SW480 (cell line): ENCODE measurements at regions not wholly inside any gene's neighbourhood (a gene's known extent, or its start where the extent isn't known, plus 50 kb on each side); places are given as distances from the start of the nearest gene placed in this dataset.
A peak's percentile ranks its signal among the peaks of the same experiment; 100 is the strongest.
"Not testable (repeated sequence)": the region's sequence is repeated elsewhere in the genome, so short reads cannot be mapped to it uniquely, and the experiment has no call there.

Source experiments
- DNase-seq: peaks from one replicate; pipeline ENCODE4 v3.0.0-alpha.2; 2016; ENCODE audit warnings: low spot score

DNA sequence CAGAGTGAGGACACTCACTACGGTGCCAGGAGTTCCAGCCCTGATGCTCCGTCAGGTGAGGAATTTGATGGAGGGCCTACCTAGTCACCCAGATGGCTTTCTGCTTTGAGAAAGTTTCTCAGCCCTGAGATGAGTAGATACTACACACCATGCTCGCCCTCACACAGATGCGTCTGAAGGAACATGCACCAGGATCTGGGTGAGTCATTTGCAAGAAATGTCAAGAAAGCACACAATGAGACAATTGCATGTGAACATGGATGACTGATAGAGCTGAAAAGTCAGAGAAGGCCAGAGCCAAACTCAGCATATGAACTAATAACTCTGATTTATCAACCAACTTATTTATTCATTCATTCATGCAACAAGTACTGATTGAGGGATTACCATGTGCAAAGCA lies 483.9 kb downstream of the OMA1 start:
- DNase-seq, result no peak

- no peak for DNase-seq
Observed at GRCh38 chr1:58060559-58061170, 485.9 kb downstream of the OMA1 start.

- DNase-seq, result no peak
Observed at GRCh38 chr1:58059789-58060188, 486.7 kb downstream of the OMA1 start.

DNA sequence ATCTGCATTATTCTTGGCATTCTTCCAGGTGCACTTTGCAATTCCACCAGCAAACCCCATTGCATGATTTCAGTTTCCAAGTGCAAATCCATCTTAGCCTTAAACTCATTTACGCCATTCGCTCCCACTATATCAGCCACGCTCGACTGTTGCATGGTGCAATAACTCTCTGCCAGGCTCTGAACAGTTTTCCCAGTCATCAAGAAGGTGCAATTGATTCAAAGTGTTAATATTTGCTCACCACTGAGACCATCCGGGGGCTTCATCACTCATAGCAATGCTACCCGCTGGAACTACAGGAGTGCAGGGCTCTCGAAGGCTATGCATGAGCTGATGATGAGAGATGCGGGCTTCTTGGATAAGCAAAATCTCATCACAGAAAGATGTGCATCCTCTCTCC lies 488.2 kb downstream of the OMA1 start:
- no peak for DNase-seq

DNA sequence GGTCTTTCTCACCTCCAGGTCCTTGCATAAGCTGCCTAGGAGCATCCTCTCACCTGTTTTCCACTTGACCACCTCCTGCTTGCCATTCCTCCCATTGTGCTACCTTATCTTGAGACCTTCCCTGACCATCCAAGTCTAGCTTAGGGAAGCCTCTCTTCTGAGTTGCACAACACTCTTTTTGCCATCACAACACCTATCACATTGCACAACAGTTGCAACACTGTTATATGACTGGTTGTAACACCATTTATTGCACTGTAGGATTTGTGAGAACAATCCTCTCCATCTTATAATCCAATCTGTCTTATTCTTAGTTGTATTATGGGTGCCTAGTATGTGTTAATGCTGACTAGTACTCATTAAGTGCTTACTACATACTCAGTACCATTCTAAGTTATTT lies 488.7 kb downstream of the OMA1 start:
- DNase-seq, result no peak

DNA sequence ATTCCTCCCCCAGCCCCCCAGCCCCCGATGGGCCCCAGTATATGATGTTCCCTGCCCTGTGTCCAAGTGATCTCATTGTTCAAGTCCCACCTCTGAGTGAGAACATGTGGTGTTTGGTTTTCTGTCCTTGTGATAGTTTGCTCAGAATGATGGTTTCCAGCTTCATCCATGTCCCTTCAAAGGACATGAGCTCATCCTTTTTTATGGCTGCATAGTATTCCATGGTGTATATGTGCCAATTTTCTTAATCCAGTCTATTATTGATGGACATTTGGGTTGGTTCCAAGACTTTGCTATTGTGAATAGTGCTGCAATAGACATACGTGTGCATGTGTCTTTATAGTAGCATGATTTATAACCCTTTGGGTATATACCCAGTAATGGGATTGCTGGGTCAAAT lies 495.3 kb downstream of the OMA1 start:
- not testable (repeated sequence) for DNase-seq

- peak; percentile 26 for DNase-seq
Observed at GRCh38 chr1:58047265-58047858, 499.2 kb downstream of the OMA1 start.

GRCh38 chr1:58045094-58045705 lies 501.3 kb downstream of the OMA1 start:
- DNase-seq, result no peak

GRCh38 chr1:58041621-58042020 lies 504.9 kb downstream of the OMA1 start:
- peak; percentile 98 for DNase-seq

DNA sequence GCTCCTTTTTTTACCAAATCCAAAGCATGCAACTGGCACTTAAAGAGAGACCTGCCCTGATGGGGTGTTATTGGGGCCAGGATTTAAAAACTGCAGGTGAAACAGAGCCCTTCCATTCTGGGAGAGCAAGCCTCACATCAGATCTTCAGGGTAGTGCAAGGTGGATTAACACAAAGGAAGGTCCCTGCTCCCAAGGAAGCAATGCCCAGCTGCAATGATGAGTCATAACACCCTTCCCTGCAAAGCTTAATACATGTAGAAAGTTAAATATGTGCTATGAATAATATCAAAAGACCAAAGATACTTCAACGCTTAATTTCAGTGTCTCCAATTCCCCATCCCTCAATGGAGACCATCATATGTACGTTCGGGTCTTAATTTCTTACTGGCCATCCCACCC lies 508.0 kb downstream of the OMA1 start:
- DNase-seq, result peak; percentile 30

DNA sequence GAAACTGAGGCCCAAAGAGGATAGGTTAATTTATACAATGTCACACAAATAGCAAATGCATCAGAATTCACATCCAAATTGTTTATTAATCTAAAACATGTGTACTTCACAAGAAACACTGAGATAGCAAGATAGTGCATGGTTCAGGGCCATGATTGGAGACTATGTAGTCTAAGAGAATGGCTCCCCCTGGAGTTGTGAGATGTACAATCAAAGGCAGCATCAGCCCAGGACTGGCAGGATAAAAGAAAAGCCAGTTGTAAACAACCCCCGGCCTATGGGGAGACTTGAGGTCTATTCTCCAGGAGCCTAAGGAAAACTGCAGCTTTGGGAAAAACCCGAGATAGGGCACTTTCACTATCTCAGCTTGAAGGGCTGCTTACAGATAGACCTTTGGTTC lies 511.0 kb downstream of the OMA1 start:
- DNase-seq, result no peak

- no peak for DNase-seq
Observed at GRCh38 chr1:58033311-58033710, 513.2 kb downstream of the OMA1 start.

GRCh38 chr1:58032611-58033073 lies 513.9 kb downstream of the OMA1 start:
- no peak for DNase-seq

GRCh38 chr1:58031416-58031815 lies 515.1 kb downstream of the OMA1 start:
- no peak for DNase-seq

- DNase-seq, result no peak
Observed at GRCh38 chr1:58030456-58030855, 516.1 kb downstream of the OMA1 start.

GRCh38 chr1:58017641-58018040 lies 528.9 kb downstream of the OMA1 start:
- DNase-seq, result no peak

DNA sequence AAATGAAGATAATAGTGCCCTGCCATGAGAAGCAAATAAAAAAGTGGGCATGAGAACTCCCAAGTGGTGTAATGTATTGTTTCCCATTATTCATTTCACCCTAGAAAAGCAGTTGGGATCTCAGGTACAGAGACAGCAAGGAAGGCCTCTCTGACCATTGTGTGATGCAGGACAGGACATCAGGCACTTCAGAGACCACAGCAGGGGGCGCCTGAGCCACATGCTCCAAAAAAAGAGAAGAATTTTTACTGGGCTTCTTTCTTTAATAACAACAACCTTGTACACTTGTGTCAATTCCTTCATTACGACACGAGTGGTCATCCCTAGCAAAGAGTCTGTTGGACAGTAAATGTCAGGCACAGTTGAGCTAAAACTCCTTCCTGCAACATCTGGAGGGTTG lies 533.3 kb downstream of the OMA1 start:
- peak; percentile 24 for DNase-seq

GRCh38 chr1:58011978-58012377 lies 534.5 kb downstream of the OMA1 start:
- DNase-seq, result no peak

DNA sequence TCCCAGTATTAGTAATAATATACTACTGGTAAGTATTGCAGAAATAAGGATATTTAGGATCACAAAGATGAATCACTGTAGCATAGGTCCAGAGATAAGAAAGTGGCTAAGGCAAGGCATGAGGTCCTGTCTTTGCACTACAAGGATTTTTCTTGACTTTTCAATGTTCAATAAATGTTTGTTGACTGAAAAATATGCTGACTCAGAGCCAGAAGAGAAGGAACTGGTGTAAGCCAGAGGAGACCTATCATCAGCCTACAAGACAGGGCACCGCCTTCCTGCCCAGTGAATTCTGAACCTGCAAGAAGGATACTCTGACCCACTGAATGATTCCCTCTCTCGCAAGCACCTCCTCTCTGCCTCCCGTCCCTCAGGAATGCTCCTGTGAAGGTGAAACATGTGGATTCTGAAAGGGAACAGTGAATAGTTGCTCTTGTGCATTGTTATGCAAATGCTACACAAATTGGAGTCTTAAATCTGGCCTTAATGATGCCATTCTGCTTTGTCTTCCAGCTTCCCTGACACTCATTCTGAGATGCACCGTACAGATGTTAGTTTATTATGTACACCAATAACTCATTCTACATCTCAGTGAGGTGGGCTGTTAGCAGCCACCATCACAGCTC lies 540.0 kb downstream of the OMA1 start:
- no peak for DNase-seq

DNA sequence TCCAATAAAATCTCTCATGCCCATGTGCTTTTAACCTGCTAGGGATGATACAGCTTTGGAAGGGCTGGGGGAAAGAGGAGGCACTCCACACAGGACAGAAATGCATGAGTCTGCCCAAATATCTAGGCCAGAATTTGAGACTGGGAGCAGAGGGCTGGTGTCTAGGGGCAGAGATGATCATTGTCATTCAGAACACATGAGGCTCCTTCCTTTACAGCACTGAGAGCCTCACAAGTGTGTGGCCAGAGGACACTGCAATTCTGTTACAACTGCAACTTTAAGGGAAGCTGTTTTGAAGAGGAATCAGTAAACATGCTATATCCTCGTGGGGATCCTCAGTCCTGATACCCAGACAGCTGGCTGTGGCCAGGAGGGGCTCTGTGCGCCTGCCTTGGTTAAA lies 541.3 kb downstream of the OMA1 start:
- DNase-seq, result no peak

- no peak for DNase-seq
Observed at GRCh38 chr1:58003988-58004387, 542.5 kb downstream of the OMA1 start.

- no peak for DNase-seq
Observed at GRCh38 chr1:58003059-58003458, 543.5 kb downstream of the OMA1 start.

DNA sequence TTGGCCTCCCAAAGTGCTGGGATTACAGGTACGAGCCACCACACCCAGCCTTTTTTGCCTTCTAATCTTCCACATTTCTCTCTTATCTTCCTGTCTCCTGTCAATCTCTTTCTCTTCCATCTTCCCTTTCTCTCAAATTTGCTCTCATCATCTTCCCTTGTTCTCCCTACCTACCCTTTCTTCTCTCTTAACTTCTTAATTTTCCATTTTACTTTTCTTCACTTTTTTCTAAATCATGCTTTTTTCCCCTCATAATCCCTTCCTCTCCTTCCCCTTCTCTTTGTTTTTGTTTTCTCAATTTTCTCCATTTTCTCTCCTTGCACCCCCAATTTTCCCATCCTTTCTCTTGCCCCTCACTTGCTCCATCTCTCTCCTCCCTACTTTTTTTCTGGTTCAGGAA lies 545.7 kb downstream of the OMA1 start:
- DNase-seq, result no peak
